Right atrium auricular region (tissue), 2 donors: ENCODE measurements at regions not wholly inside any gene's neighbourhood (a gene's known extent, or its start where the extent isn't known, plus 50 kb on each side); places are given as distances from the start of the nearest gene placed in this dataset.
"Not testable (repeated sequence)": the region's sequence is repeated elsewhere in the genome, so short reads cannot be mapped to it uniquely, and the experiment has no call there.

Experiments
- DNase-seq: peaks from one replicate; pipeline ENCODE4 v3.0.0-alpha.2; 2019; ENCODE audit warnings: low spot score
- H3K27ac ChIP-seq, 2 donors: fragments of 200-600 bp; sonication (generic); 1 replicate in 1 of 2; 2 replicates in 1 of 2; pipeline ENCODE4 v1.5.1; 2016 to 2019
- H3K27me3 ChIP-seq, 2 donors: fragments of 200-600 bp; sonication (generic); one replicate each; pipeline versions ENCODE4 v1.5.1 to v1.6.0; 2017 to 2019
- H3K36me3 ChIP-seq: fragments of 200-600 bp; sonication (generic); one replicate; pipeline ENCODE4 v1.5.1; 2016
- H3K4me1 ChIP-seq, 2 donors: fragments of 200-600 bp; sonication (generic); one replicate each; pipeline versions ENCODE4 v1.5.1 to v1.6.0; 2017 to 2019
- H3K4me3 ChIP-seq, 2 donors: fragments of 200-600 bp; sonication (generic); 1 replicate in 1 of 2; 2 replicates in 1 of 2; pipeline ENCODE4 v1.5.1; 2017 to 2019; ENCODE audit warnings: mild to moderate bottlenecking in 1 of 2, moderate library complexity in 1 of 2
- H3K9me3 ChIP-seq, 2 donors: fragments of 200-600 bp; sonication (generic); one replicate each; pipeline ENCODE4 v1.5.1; 2019
- CTCF ChIP-seq, 2 donors: fragments of 200-600 bp; sonication (generic); IDR thresholded peaks; one replicate each; pipeline ENCODE4 v1.5.1; 2019; ENCODE audit warnings: antibody characterized with exemption in 2 of 2

- no peak for TF ChIP-seq CTCF (IDR thresholded peaks at IDR 0.05)
- no peaks in the 10 kb centered on the region for H3K27me3 ChIP-seq
- H3K27ac ChIP-seq: no peak overlapping the region
- DNase-seq: no peak
- no peak overlapping the region for H3K4me3 ChIP-seq
- H3K9me3 ChIP-seq: no peaks in the 10 kb centered on the region
- no peaks in the 10 kb centered on the region for H3K36me3 ChIP-seq
- H3K4me1 ChIP-seq: no peaks in the 10 kb centered on the region
These were observed 164.4 kb upstream of the FOXD4L5 start for GRCh38 chr9:65449423-65449822.

- not testable (repeated sequence) for H3K4me1 ChIP-seq, H3K9me3 ChIP-seq, H3K27ac ChIP-seq, H3K4me3 ChIP-seq, H3K27me3 ChIP-seq, DNase-seq, H3K36me3 ChIP-seq
These were observed 162.1 kb upstream of the FOXD4L5 start for GRCh38 chr9:65447146-65447545.

- not testable (repeated sequence) for DNase-seq, H3K36me3 ChIP-seq, H3K27ac ChIP-seq, H3K27me3 ChIP-seq, H3K4me1 ChIP-seq, H3K9me3 ChIP-seq, H3K4me3 ChIP-seq
These were observed 161.0 kb upstream of the FOXD4L5 start for GRCh38 chr9:65445991-65446390.

GRCh38 chr9:65444943-65445342 lies 159.9 kb upstream of the FOXD4L5 start:
- TF ChIP-seq CTCF (IDR thresholded peaks at IDR 0.05): no peak

GRCh38 chr9:65442116-65442515 lies 157.1 kb upstream of the FOXD4L5 start:
- not testable (repeated sequence) for H3K27ac ChIP-seq, H3K27me3 ChIP-seq, DNase-seq, H3K4me3 ChIP-seq, H3K4me1 ChIP-seq, H3K9me3 ChIP-seq, H3K36me3 ChIP-seq

More at GRCh38 chr9:65444943-65445342, 159.9 kb upstream of the FOXD4L5 start:
- Histone ChIP-seq H3K4me1 (no peaks in the 10 kb centered on the region), H3K4me3 (no peak overlapping the region), H3K36me3 (no peaks in the 10 kb centered on the region), H3K27me3 (no peaks in the 10 kb centered on the region), H3K27ac (no peak overlapping the region), H3K9me3 (no peaks in the 10 kb centered on the region)
- no peak for DNase-seq

- not testable (repeated sequence) for H3K27me3 ChIP-seq, H3K9me3 ChIP-seq, DNase-seq, H3K4me3 ChIP-seq, H3K36me3 ChIP-seq, H3K27ac ChIP-seq, H3K4me1 ChIP-seq
These were observed 156.4 kb upstream of the FOXD4L5 start for GRCh38 chr9:65441324-65441920.

GRCh38 chr9:65437724-65438123 lies 152.7 kb upstream of the FOXD4L5 start:
- no peak for DNase-seq
- H3K27ac ChIP-seq: no peak overlapping the region
- no peaks in the 10 kb centered on the region for H3K36me3 ChIP-seq
- no peaks in the 10 kb centered on the region for H3K9me3 ChIP-seq
- no peak overlapping the region for H3K4me3 ChIP-seq
- TF ChIP-seq CTCF (IDR thresholded peaks at IDR 0.05): no peak
- H3K4me1 ChIP-seq: no peaks in the 10 kb centered on the region
- H3K27me3 ChIP-seq: no peaks in the 10 kb centered on the region

- no peak overlapping the region for H3K27ac ChIP-seq
- DNase-seq: no peak
- H3K4me3 ChIP-seq: no peak overlapping the region
- no peaks in the 10 kb centered on the region for H3K9me3 ChIP-seq
- H3K4me1 ChIP-seq: no peaks in the 10 kb centered on the region
- H3K27me3 ChIP-seq: no peaks in the 10 kb centered on the region
- H3K36me3 ChIP-seq: no peaks in the 10 kb centered on the region
- no peak for TF ChIP-seq CTCF (IDR thresholded peaks at IDR 0.05)
These were observed 150.5 kb upstream of the FOXD4L5 start for GRCh38 chr9:65435464-65435863.
